GM23338 (cell line): ENCODE measurements at regions not wholly inside any gene's neighbourhood (a gene's known extent, or its start where the extent isn't known, plus 50 kb on each side); places are given as distances from the start of the nearest gene placed in this dataset.
"Not testable (repeated sequence)": the region's sequence is repeated elsewhere in the genome, so short reads cannot be mapped to it uniquely, and the experiment has no call there.

Experiments used
- ATAC-seq: fragments of 200-7000 bp; cut with Tn5 transposase; 3 replicates; pipeline ENCODE4 v1.9.1; 2020
- DNase-seq: peaks from one replicate; pipeline ENCODE4 v3.0.0-alpha.2; 2015; ENCODE audit warnings: low spot score
- H2AFZ ChIP-seq: fragments of 200-600 bp; sonication (generic); 2 replicates; pipeline ENCODE4 v1.8.0; 2016; ENCODE audit warnings: antibody characterized with exemption, mild to moderate bottlenecking, moderate library complexity
- H3F3A ChIP-seq: fragments of 200-600 bp; sonication (generic); replicated peaks from 2 replicates; pipeline ENCODE4 v1.8.0; 2017; ENCODE audit warnings: antibody characterized with exemption, mixed run types, low read depth
- H3K27ac ChIP-seq: fragments of 200-600 bp; sonication (generic); 2 replicates; pipeline ENCODE4 v1.6.1; 2016; ENCODE audit warnings: low read depth
- H3K27me3 ChIP-seq: fragments of 200-600 bp; sonication (generic); 2 replicates; pipeline ENCODE4 v1.8.0; 2016; ENCODE audit warnings: mild to moderate bottlenecking, mixed run types, moderate library complexity; ENCODE audit not compliant: insufficient read depth
- H3K36me3 ChIP-seq: fragments of 200-600 bp; sonication (generic); 2 replicates; pipeline ENCODE4 v1.8.0; 2016; ENCODE audit warnings: mild to moderate bottlenecking; ENCODE audit not compliant: insufficient read depth
- H3K4me1 ChIP-seq: fragments of 200-600 bp; sonication (generic); 2 replicates; pipeline ENCODE4 v1.8.0; 2016; ENCODE audit warnings: mild to moderate bottlenecking, moderate library complexity; ENCODE audit not compliant: insufficient read depth
- H3K4me2 ChIP-seq: fragments of 200-600 bp; sonication (generic); 2 replicates; pipeline ENCODE4 v1.7.1; 2017; ENCODE audit warnings: mixed run types
- H3K4me3 ChIP-seq: fragments of 200-600 bp; sonication (generic); 2 replicates; pipeline ENCODE4 v1.6.1; 2016; ENCODE audit warnings: mixed run types
- H3K79me2 ChIP-seq: fragments of 200-600 bp; sonication (generic); replicated peaks from 2 replicates; pipeline ENCODE4 v1.8.0; 2017; ENCODE audit warnings: mild to moderate bottlenecking; ENCODE audit not compliant: insufficient read depth
- H3K9me2 ChIP-seq: fragments of 200-600 bp; sonication (generic); 2 replicates; pipeline ENCODE4 v1.8.0; 2017; ENCODE audit not compliant: insufficient read depth
- H4K20me1 ChIP-seq: fragments of 200-600 bp; sonication (generic); replicated peaks from 2 replicates; pipeline ENCODE4 v1.8.0; 2017; ENCODE audit warnings: mild to moderate bottlenecking; ENCODE audit not compliant: insufficient read depth
- H3K27ac Mint-ChIP-seq: 2 replicates; pipeline ENCODE4 v1.8.0; 2020; ENCODE audit warnings: inconsistent platforms, mild to moderate bottlenecking, moderate library complexity, mixed read lengths
- H3K27me3 Mint-ChIP-seq: 3 replicates; pipeline ENCODE4 v1.8.0; 2022; ENCODE audit warnings: low read depth, mild to moderate bottlenecking, moderate library complexity, mixed read lengths, inconsistent platforms; ENCODE audit not compliant: insufficient read depth, poor library complexity
- H3K36me3 Mint-ChIP-seq: 3 replicates; pipeline ENCODE4 v1.8.0; 2021; ENCODE audit warnings: low read depth, mild to moderate bottlenecking, inconsistent platforms, moderate library complexity, mixed read lengths
- H3K4me1 Mint-ChIP-seq: 3 replicates; pipeline ENCODE4 v1.8.0; 2020; ENCODE audit warnings: mild to moderate bottlenecking, inconsistent platforms, mixed read lengths
- H3K4me3 Mint-ChIP-seq: 3 replicates; pipeline ENCODE4 v1.8.0; 2021; ENCODE audit warnings: moderate library complexity, mild to moderate bottlenecking, inconsistent platforms, mixed read lengths
- H3K9me3 Mint-ChIP-seq: 3 replicates; pipeline ENCODE4 v1.8.0; 2020; ENCODE audit warnings: moderate library complexity, mild to moderate bottlenecking, inconsistent platforms, mixed read lengths
- CREB1 ChIP-seq: fragments of 250-450 bp; sonication (Bioruptor Pico); IDR thresholded peaks from 2 replicates; pipeline ENCODE4 v1.5.0; 2020; ENCODE audit warnings: low read depth, mild to moderate bottlenecking, moderate library complexity
- CTCF ChIP-seq, 2 experiments: fragments of 200-600 bp in 1 of 2; sonication (generic) in 1 of 2; conservative IDR thresholded peaks; 2 replicates each; pipeline versions ENCODE4 v1.5.1 to v1.6.1; 2016 to 2017; ENCODE audit warnings: antibody characterized with exemption in 2 of 2, low read depth in 2 of 2, mild to moderate bottlenecking in 2 of 2, moderate library complexity in 1 of 2
- EZH2 ChIP-seq: fragments of 200-600 bp; sonication (generic); IDR thresholded peaks from one replicate; pipeline ENCODE4 v1.8.0; 2017; ENCODE audit warnings: antibody characterized with exemption, mild to moderate bottlenecking, low read depth; ENCODE audit not compliant: unreplicated experiment
- EZH2phosphoT487 ChIP-seq: fragments of 200-600 bp; sonication (generic); IDR thresholded peaks from one replicate; pipeline ENCODE4 v1.8.1; 2018; ENCODE audit warnings: antibody characterized with exemption; ENCODE audit not compliant: unreplicated experiment
- JUNB ChIP-seq: IDR thresholded peaks from one replicate; pipeline ENCODE4 v1.6.1; 2016; ENCODE audit warnings: antibody characterized with exemption; ENCODE audit not compliant: unreplicated experiment
- NANOG ChIP-seq: IDR thresholded peaks from 2 replicates; pipeline ENCODE4 v1.6.1; 2016; ENCODE audit warnings: antibody characterized with exemption, borderline replicate concordance
- POLR2AphosphoS5 ChIP-seq: IDR thresholded peaks from 2 replicates; pipeline ENCODE4 v1.6.1; 2016; ENCODE audit warnings: antibody characterized with exemption, low read depth
- REST ChIP-seq: IDR thresholded peaks from one replicate; pipeline ENCODE4 v1.6.1; 2018; ENCODE audit warnings: antibody characterized with exemption; ENCODE audit not compliant: unreplicated experiment
- STAT1 ChIP-seq: IDR thresholded peaks from one replicate; pipeline ENCODE4 v1.6.1; 2016; ENCODE audit warnings: antibody characterized with exemption; ENCODE audit not compliant: unreplicated experiment
- ZNF114 ChIP-seq: fragments of 250-450 bp; sonication (Bioruptor Pico); IDR thresholded peaks from 2 replicates; pipeline ENCODE4 v1.5.0; 2020; ENCODE audit warnings: mild to moderate bottlenecking, moderate library complexity
- ZNF331 ChIP-seq: fragments of 250-450 bp; sonication (Bioruptor Pico); IDR thresholded peaks from 2 replicates; pipeline ENCODE4 v1.5.0; 2020; ENCODE audit warnings: low read depth, mild to moderate bottlenecking, moderate library complexity
- ZNF462 ChIP-seq: fragments of 250-450 bp; sonication (Bioruptor Pico); IDR thresholded peaks from 2 replicates; pipeline ENCODE4 v1.5.0; 2020; ENCODE audit warnings: mild to moderate bottlenecking, moderate library complexity

GRCh38 chr3:101117465-101117864 is 124.2 kb upstream of the ABI3BP start:
- no peaks in the 10 kb centered on the region for H3K79me2 ChIP-seq
- Mint-ChIP-seq H3K4me1 (no peaks in the 10 kb centered on the region), H3K27ac (no peak overlapping the region), H3K27me3 (no peaks in the 10 kb centered on the region), H3K4me3 (no peak overlapping the region), H3K36me3 (no peaks in the 10 kb centered on the region), H3K9me3 (no peaks in the 10 kb centered on the region)
- H4K20me1 ChIP-seq = no peaks in the 10 kb centered on the region
- H3K4me3 ChIP-seq = no peak overlapping the region
- no peak overlapping the region for H3K4me2 ChIP-seq
- H3K27ac ChIP-seq = no peak overlapping the region
- ATAC-seq = no peak
- no peak overlapping the region for H2AFZ ChIP-seq
- H3K27me3 ChIP-seq = no peaks in the 10 kb centered on the region
- no peak for DNase-seq
- H3F3A ChIP-seq = no peaks in the 10 kb centered on the region
- no peaks in the 10 kb centered on the region for H3K4me1 ChIP-seq
- H3K36me3 ChIP-seq = no peaks in the 10 kb centered on the region
- TF ChIP-seq ZNF331 (CRISPR knock-in tag) (no peak), REST (no peak), EZH2phosphoT487 (no peak), CREB1 (no peak), NANOG (no peak), JUNB (no peak), POLR2AphosphoS5 (no peak), EZH2 (no peak), CTCF (conservative IDR thresholded peaks at IDR 0.05; ENCODE audit: low read depth in 2 of 2) (no peak), ZNF114 (CRISPR knock-in tag) (no peak), ZNF462 (CRISPR knock-in tag) (no peak), STAT1 (no peak)
- peaks cover 2% of the 10 kb centered on the region; the same call in 1 of the 2 replicates for H3K9me2 ChIP-seq

GRCh38 chr3:101110295-101110694 is 117.1 kb upstream of the ABI3BP start:
- H4K20me1 ChIP-seq, H3K4me3 ChIP-seq, DNase-seq, H3K27ac ChIP-seq, H2AFZ ChIP-seq, H3K79me2 ChIP-seq, H3K4me1 Mint-ChIP-seq, H3K27me3 Mint-ChIP-seq, H3K27me3 ChIP-seq, H3K27ac Mint-ChIP-seq, H3K9me2 ChIP-seq, H3K4me1 ChIP-seq, H3K36me3 ChIP-seq, H3K4me3 Mint-ChIP-seq, H3K4me2 ChIP-seq, H3F3A ChIP-seq, ATAC-seq: not testable (repeated sequence)
- H3K9me3 Mint-ChIP-seq = peaks cover 46% of the 10 kb centered on the region
- H3K36me3 Mint-ChIP-seq = peaks cover 17% of the 10 kb centered on the region
